Panc1 (cell line): ENCODE measurements at regions not wholly inside any gene's neighbourhood (a gene's known extent, or its start where the extent isn't known, plus 50 kb on each side); places are given as distances from the start of the nearest gene placed in this dataset.

ENCODE experiments used
- POLR2AphosphoS5 ChIP-seq: IDR thresholded peaks from 2 replicates; pipeline ENCODE4 v1.6.1; 2012; ENCODE audit warnings: mild to moderate bottlenecking, low read depth, low read length, moderate library complexity
- TCF7L2 ChIP-seq: IDR thresholded peaks from 2 replicates; pipeline ENCODE4 v1.6.1; 2011; ENCODE audit warnings: mild to moderate bottlenecking, low read depth, low read length, inconsistent platforms
- TF ChIP-seq, protein P1 (sequence below): fragments of 450-650 bp; IDR thresholded peaks from 2 replicates; pipeline ENCODE4 v1.5.1; 2017; ENCODE audit warnings: mild to moderate bottlenecking

DNA sequence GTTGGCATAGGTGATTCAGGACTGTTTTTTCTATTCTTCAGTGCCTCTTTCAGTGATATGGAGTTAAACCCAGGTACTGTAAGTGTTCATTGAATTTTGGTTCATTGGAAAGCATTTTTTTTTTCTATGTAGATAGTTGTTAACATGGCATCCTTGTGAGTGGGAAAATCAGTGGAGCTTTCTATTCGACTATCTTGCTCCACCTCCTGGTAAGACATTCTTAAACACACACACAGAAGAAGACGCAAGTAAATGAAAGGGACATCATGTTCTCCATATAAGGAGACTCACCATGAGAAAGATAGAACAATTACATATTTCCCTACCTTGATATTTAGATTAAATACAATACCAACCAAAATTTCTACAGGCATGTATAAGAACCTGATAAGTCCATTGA, 598.5 kb upstream of the SPANXN1 start:
- TF ChIP-seq TCF7L2 (no peak), POLR2AphosphoS5 (no peak)
- TF ChIP-seq, protein P1, sequence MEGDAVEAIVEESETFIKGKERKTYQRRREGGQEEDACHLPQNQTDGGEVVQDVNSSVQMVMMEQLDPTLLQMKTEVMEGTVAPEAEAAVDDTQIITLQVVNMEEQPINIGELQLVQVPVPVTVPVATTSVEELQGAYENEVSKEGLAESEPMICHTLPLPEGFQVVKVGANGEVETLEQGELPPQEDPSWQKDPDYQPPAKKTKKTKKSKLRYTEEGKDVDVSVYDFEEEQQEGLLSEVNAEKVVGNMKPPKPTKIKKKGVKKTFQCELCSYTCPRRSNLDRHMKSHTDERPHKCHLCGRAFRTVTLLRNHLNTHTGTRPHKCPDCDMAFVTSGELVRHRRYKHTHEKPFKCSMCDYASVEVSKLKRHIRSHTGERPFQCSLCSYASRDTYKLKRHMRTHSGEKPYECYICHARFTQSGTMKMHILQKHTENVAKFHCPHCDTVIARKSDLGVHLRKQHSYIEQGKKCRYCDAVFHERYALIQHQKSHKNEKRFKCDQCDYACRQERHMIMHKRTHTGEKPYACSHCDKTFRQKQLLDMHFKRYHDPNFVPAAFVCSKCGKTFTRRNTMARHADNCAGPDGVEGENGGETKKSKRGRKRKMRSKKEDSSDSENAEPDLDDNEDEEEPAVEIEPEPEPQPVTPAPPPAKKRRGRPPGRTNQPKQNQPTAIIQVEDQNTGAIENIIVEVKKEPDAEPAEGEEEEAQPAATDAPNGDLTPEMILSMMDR, result no peak
